Loucy (cell line): ENCODE measurements at regions not wholly inside any gene's neighbourhood (a gene's known extent, or its start where the extent isn't known, plus 50 kb on each side); places are given as distances from the start of the nearest gene placed in this dataset.

Experiments used
- H2AFZ ChIP-seq: fragments of 200-600 bp; sonication (generic); 2 replicates; pipeline ENCODE4 v1.6.0; 2016; ENCODE audit warnings: antibody characterized with exemption, mild to moderate bottlenecking, low read length, moderate library complexity
- H3F3A ChIP-seq: fragments of 200-600 bp; 2 replicates; pipeline ENCODE4 v1.6.0; 2016; ENCODE audit warnings: antibody characterized with exemption, low read depth, mild to moderate bottlenecking
- H3K27me3 ChIP-seq: fragments of 200-600 bp; sonication (generic); 2 replicates; pipeline ENCODE4 v1.6.1; 2014; ENCODE audit warnings: low read length, mild to moderate bottlenecking; ENCODE audit not compliant: insufficient read depth, poor library complexity, severe bottlenecking
- H3K36me3 ChIP-seq: fragments of 200-600 bp; sonication (generic); 2 replicates; pipeline ENCODE4 v1.6.1; 2016; ENCODE audit warnings: low read length; ENCODE audit not compliant: insufficient read depth
- H3K4me1 ChIP-seq: fragments of 200-600 bp; sonication (generic); 2 replicates; pipeline ENCODE4 v1.5.1; 2014; ENCODE audit warnings: low read length, mild to moderate bottlenecking; ENCODE audit not compliant: insufficient read depth, poor library complexity, severe bottlenecking
- H3K4me2 ChIP-seq: fragments of 200-600 bp; sonication (generic); 2 replicates; pipeline ENCODE4 v1.6.0; 2014; ENCODE audit warnings: antibody characterized with exemption, low read length, low read depth, mild to moderate bottlenecking; ENCODE audit not compliant: poor library complexity, severe bottlenecking
- H3K4me3 ChIP-seq: fragments of 200-600 bp; sonication (generic); 2 replicates; pipeline ENCODE4 v1.5.1; 2014; ENCODE audit warnings: low read length, mild to moderate bottlenecking, mixed read lengths; ENCODE audit not compliant: poor library complexity, severe bottlenecking
- H3K79me2 ChIP-seq: fragments of 200-600 bp; sonication (generic); 2 replicates; pipeline ENCODE4 v1.6.1; 2014; ENCODE audit warnings: low read length; ENCODE audit not compliant: insufficient read depth
- H3K9ac ChIP-seq: fragments of 200-600 bp; sonication (generic); 2 replicates; pipeline ENCODE4 v1.6.0; 2014; ENCODE audit warnings: mild to moderate bottlenecking, low read depth, low read length, moderate library complexity; ENCODE audit not compliant: poor library complexity, severe bottlenecking
- H3K9me2 ChIP-seq: fragments of 200-600 bp; sonication (generic); replicated peaks from 2 replicates; pipeline ENCODE4 v1.6.1; 2016; ENCODE audit warnings: low read depth, low read length, mixed read lengths
- H3K9me3 ChIP-seq: fragments of 200-600 bp; sonication (generic); 2 replicates; pipeline ENCODE4 v1.6.1; 2014; ENCODE audit warnings: mild to moderate bottlenecking, antibody characterized with exemption, low read length, low read depth; ENCODE audit not compliant: insufficient read depth
- H4K20me1 ChIP-seq: fragments of 200-600 bp; sonication (generic); 2 replicates; pipeline ENCODE4 v1.6.0; 2014; ENCODE audit warnings: antibody characterized with exemption, low read length, mild to moderate bottlenecking; ENCODE audit not compliant: insufficient read depth, poor library complexity, severe bottlenecking
- CTCF ChIP-seq: fragments of 200-600 bp; sonication (generic); conservative IDR thresholded peaks from 2 replicates; pipeline ENCODE4 v1.5.1; 2014; ENCODE audit warnings: mild to moderate bottlenecking, antibody characterized with exemption, low read length
- EZH2phosphoT487 ChIP-seq: fragments of 200-600 bp; IDR thresholded peaks from 2 replicates; pipeline ENCODE4 v1.6.1; 2018; ENCODE audit warnings: antibody characterized with exemption, mild to moderate bottlenecking, moderate library complexity, borderline replicate concordance

- Histone ChIP-seq H3K4me1 (no peaks in the 10 kb centered on the region), H2AFZ (no peak overlapping the region), H4K20me1 (no peaks in the 10 kb centered on the region), H3K27me3 (no peaks in the 10 kb centered on the region), H3K9me3 (no peaks in the 10 kb centered on the region), H3K9me2 (no peaks in the 10 kb centered on the region; the same call in 1 of the 2 replicates), H3K4me3 (no peak overlapping the region), H3K9ac (no peak overlapping the region), H3K36me3 (no peaks in the 10 kb centered on the region), H3K4me2 (no peak overlapping the region), H3F3A (no peaks in the 10 kb centered on the region), H3K79me2 (no peaks in the 10 kb centered on the region)
- TF ChIP-seq EZH2phosphoT487, result no peak
- TF ChIP-seq CTCF, result no peak
Measured at GRCh38 chr4:181520790-181521189, 722.4 kb upstream of the TENM3 start.

GRCh38 chr4:181523973-181524372, 719.2 kb upstream of the TENM3 start:
- Histone ChIP-seq H3K79me2 (no peaks in the 10 kb centered on the region), H4K20me1 (no peaks in the 10 kb centered on the region), H3K4me1 (no peaks in the 10 kb centered on the region), H3K9me3 (no peaks in the 10 kb centered on the region), H2AFZ (no peak overlapping the region), H3K36me3 (no peaks in the 10 kb centered on the region), H3K9ac (no peak overlapping the region), H3K4me3 (no peak overlapping the region), H3K4me2 (no peak overlapping the region), H3F3A (no peaks in the 10 kb centered on the region), H3K9me2 (no peaks in the 10 kb centered on the region; the same call in 1 of the 2 replicates), H3K27me3 (no peaks in the 10 kb centered on the region)
- TF ChIP-seq CTCF (no peak), EZH2phosphoT487 (no peak)

- H3K4me3 ChIP-seq, result no peak overlapping the region
- no peaks in the 10 kb centered on the region for H4K20me1 ChIP-seq
- no peak overlapping the region for H2AFZ ChIP-seq
- no peaks in the 10 kb centered on the region for H3K27me3 ChIP-seq
- H3K9me2 ChIP-seq, result no peaks in the 10 kb centered on the region; the same call in 1 of the 2 replicates
- TF ChIP-seq CTCF (no peak), EZH2phosphoT487 (no peak)
- no peaks in the 10 kb centered on the region for H3F3A ChIP-seq
- no peaks in the 10 kb centered on the region for H3K79me2 ChIP-seq
- no peaks in the 10 kb centered on the region for H3K9me3 ChIP-seq
- no peaks in the 10 kb centered on the region for H3K4me1 ChIP-seq
- H3K36me3 ChIP-seq, result no peaks in the 10 kb centered on the region
- no peak overlapping the region for H3K9ac ChIP-seq
- no peak overlapping the region for H3K4me2 ChIP-seq
Measured at GRCh38 chr4:181524499-181524898, 718.7 kb upstream of the TENM3 start.
